ENCODE measurements at regions not wholly inside any gene's neighbourhood (a gene's known extent, or its start where the extent isn't known, plus 50 kb on each side); places are given as distances from the start of the nearest gene placed in this dataset.

- no peak for TF ChIP-seq CTCF (conservative IDR thresholded peaks at IDR 0.05; ENCODE audit: low read depth in 2 of 2)
- no peak for TF ChIP-seq EZH2 (IDR thresholded peaks at IDR 0.05; ENCODE audit: low read depth, unreplicated experiment)
- TF ChIP-seq POLR2AphosphoS5 (IDR thresholded peaks at IDR 0.05; ENCODE audit: low read depth) = no peak
- no peak for TF ChIP-seq EZH2phosphoT487 (IDR thresholded peaks at IDR 0.05; ENCODE audit: unreplicated experiment)
- TF ChIP-seq REST (IDR thresholded peaks at IDR 0.05; ENCODE audit: unreplicated experiment) = no peak
- TF ChIP-seq CREB1 (CRISPR knock-in tag; IDR thresholded peaks at IDR 0.05; ENCODE audit: low read depth) = no peak
These were observed 846.6 kb upstream of the ANO3 start for GRCh38 chr11:25485315-25485714.

Data from GM23338 (cell line).